SK-N-MC (cell line): ENCODE measurements at regions not wholly inside any gene's neighbourhood (a gene's known extent, or its start where the extent isn't known, plus 50 kb on each side); places are given as distances from the start of the nearest gene placed in this dataset.

Experiments
- EZH2 ChIP-seq: fragments of 200-600 bp; sonication (generic); IDR thresholded peaks from one replicate; pipeline ENCODE4 v1.6.1; 2017; ENCODE audit warnings: antibody characterized with exemption
- POLR2AphosphoS5 ChIP-seq: IDR thresholded peaks from 2 replicates; pipeline ENCODE4 v1.6.1; 2012; ENCODE audit warnings: mild to moderate bottlenecking, low read depth, low read length, borderline replicate concordance

GRCh38 chrX:137743414-137743813 is 177.5 kb downstream of the ZIC3 start:
- TF ChIP-seq POLR2AphosphoS5 (no peak), EZH2 (no peak)
